AG09309 (cell line): ENCODE measurements at regions not wholly inside any gene's neighbourhood (a gene's known extent, or its start where the extent isn't known, plus 50 kb on each side); places are given as distances from the start of the nearest gene placed in this dataset.
"Not testable (repeated sequence)": the region's sequence is repeated elsewhere in the genome, so short reads cannot be mapped to it uniquely, and the experiment has no call there.

ENCODE experiments used
- DNase-seq: peaks from one replicate; pipeline ENCODE4 v3.0.0-alpha.2; 2010; ENCODE audit warnings: low read depth
- H3K4me3 ChIP-seq: 2 replicates; pipeline ENCODE4 v1.5.1; 2011; ENCODE audit warnings: mild to moderate bottlenecking, low read depth, low read length, moderate library complexity; ENCODE audit not compliant: control insufficient read depth
- CTCF ChIP-seq: IDR thresholded peaks from 2 replicates; pipeline ENCODE4 v1.5.1; 2011; ENCODE audit warnings: mild to moderate bottlenecking, low read depth, low read length, inconsistent platforms; ENCODE audit not compliant: insufficient read depth, control insufficient read depth; ENCODE audit errors: missing control alignments

- no peak for DNase-seq
- H3K4me3 ChIP-seq: no peak overlapping the region
- no peak for TF ChIP-seq CTCF
Observed at GRCh38 chr11:79615425-79615824, 174.6 kb upstream of the TENM4 start.

- DNase-seq: no peak
- TF ChIP-seq CTCF: peak; percentile 6
Observed at GRCh38 chr11:79610678-79611077, 169.8 kb upstream of the TENM4 start.

DNA sequence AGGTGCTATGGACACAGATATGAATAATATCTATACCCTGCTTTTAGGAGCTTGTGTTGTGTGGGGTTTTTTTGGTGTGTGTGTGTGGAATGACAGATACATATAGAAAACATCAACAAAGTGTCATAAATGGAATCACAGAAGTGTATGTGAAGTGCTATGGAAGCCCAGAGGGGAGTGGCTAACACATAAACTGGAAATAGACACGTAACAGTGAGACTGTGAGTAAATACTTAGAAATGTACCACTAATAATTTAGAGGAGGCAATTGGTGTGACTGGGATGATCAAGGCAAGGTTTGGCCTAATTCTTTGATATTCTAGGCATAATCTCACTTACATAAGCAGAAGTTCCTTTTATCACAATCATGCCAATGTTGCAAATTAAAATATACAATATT is 169.3 kb upstream of the TENM4 start:
- TF ChIP-seq CTCF: no peak
- no peak for DNase-seq
- H3K4me3 ChIP-seq: no peak overlapping the region

More at GRCh38 chr11:79610678-79611077, 169.8 kb upstream of the TENM4 start:
- H3K4me3 ChIP-seq: no peak overlapping the region

DNA sequence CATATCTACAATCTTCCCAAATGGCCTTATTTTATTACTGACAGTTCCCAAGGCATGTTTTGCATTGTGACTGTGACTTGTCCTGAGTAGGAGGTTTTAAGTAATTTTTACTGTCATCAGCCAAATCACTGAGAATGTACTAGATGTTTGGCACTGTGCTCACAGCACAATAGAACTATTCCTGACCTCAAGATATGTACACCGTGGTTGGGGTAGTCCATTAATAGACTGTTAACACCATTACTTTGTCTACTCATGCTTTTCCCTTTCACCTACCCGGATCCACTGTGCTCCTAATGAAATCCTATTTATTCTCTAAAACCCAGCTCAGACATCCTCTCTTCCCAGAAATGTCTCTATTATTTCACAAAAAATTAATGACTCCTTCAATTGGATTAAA is 168.7 kb upstream of the TENM4 start:
- H3K4me3 ChIP-seq: no peak overlapping the region
- TF ChIP-seq CTCF: no peak
- no peak for DNase-seq

- not testable (repeated sequence) for H3K4me3 ChIP-seq, DNase-seq
Observed at GRCh38 chr11:79606461-79606860, 165.6 kb upstream of the TENM4 start.

DNA sequence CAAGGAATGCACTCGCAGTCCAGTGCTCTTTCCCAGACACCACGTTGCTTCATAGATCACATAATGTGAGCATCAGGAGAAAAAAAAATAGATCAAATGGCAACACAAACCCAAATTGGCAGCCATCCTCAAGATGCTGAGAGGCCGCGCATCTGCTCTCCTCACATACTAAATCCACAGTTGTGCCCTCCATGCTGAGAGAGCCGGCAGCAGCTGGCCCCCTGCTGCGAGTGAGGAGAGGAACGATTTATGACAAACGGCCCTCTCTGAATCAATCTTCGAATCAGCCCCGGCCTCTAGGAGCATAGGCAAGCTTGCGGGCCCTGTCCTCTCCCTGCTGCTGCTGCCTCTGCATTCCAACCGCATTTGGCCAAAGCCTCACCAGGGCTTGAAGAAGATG is 159.9 kb upstream of the TENM4 start:
- no peak for TF ChIP-seq CTCF
- H3K4me3 ChIP-seq: no peak overlapping the region
- DNase-seq: no peak

- TF ChIP-seq CTCF: no peak
- DNase-seq: no peak
- H3K4me3 ChIP-seq: no peak overlapping the region
Observed at GRCh38 chr11:79594834-79595233, 154.0 kb upstream of the TENM4 start.
